Natural killer cell (primary cell): ENCODE measurements at regions not wholly inside any gene's neighbourhood (a gene's known extent, or its start where the extent isn't known, plus 50 kb on each side); places are given as distances from the start of the nearest gene placed in this dataset.

Source experiments
- ATAC-seq, 3 donors: fragments of 150-1000 bp in 2 of 3; fragments of 200-7000 bp in 1 of 3; cut with Tn5 transposase; 1 replicate in 1 of 3; 2 replicates in 2 of 3; pipeline ENCODE4 v1.10.0; 2021; ENCODE audit warnings: mild to moderate bottlenecking in 2 of 3, moderate library complexity in 2 of 3
- DNase-seq, 2 donors: peaks; one replicate each; pipeline versions ENCODE4 v3.0.0 to v3.0.0-alpha.2; 2013 to 2021; ENCODE audit warnings: mixed read lengths in 1 of 2
- H3K27ac ChIP-seq: one replicate; pipeline ENCODE4 v1.5.1; 2013; ENCODE audit warnings: mild to moderate bottlenecking, low read length
- H3K27me3 ChIP-seq: one replicate; pipeline ENCODE4 v1.6.1; 2013; ENCODE audit warnings: low read length; ENCODE audit not compliant: control insufficient read depth, insufficient read depth
- H3K36me3 ChIP-seq: one replicate; pipeline ENCODE4 v1.6.1; 2013; ENCODE audit warnings: low read length; ENCODE audit not compliant: control insufficient read depth, insufficient read depth
- H3K4me1 ChIP-seq: one replicate; pipeline ENCODE4 v1.6.1; 2013; ENCODE audit warnings: low read length; ENCODE audit not compliant: control insufficient read depth, insufficient read depth
- H3K4me3 ChIP-seq: one replicate; pipeline ENCODE4 v1.5.1; 2013; ENCODE audit warnings: low read length
- H3K9me3 ChIP-seq: one replicate; pipeline ENCODE4 v1.6.1; 2013; ENCODE audit warnings: low read length; ENCODE audit not compliant: control insufficient read depth, insufficient read depth
- H3K27ac Mint-ChIP-seq, 2 donors: one replicate each; pipeline ENCODE4 v1.8.0; 2022; ENCODE audit warnings: mild to moderate bottlenecking in 2 of 2, mixed read lengths in 2 of 2, moderate library complexity in 1 of 2
- H3K27me3 Mint-ChIP-seq, 2 donors: one replicate each; pipeline ENCODE4 v1.8.0; 2022; ENCODE audit warnings: low read depth in 2 of 2, mixed read lengths in 2 of 2
- H3K36me3 Mint-ChIP-seq: one replicate; pipeline ENCODE4 v1.8.0; 2022; ENCODE audit warnings: mixed read lengths
- H3K4me1 Mint-ChIP-seq, 2 donors: one replicate each; pipeline ENCODE4 v1.8.0; 2022; ENCODE audit warnings: mixed read lengths in 2 of 2
- H3K4me3 Mint-ChIP-seq: one replicate; pipeline ENCODE4 v1.8.0; 2022; ENCODE audit warnings: mild to moderate bottlenecking, moderate library complexity, mixed read lengths
- H3K9me3 Mint-ChIP-seq, 2 donors: one replicate each; pipeline ENCODE4 v1.8.0; 2022; ENCODE audit warnings: mixed read lengths in 2 of 2
- WGBS: methylation state at CpG from one replicate; pipeline ENCODE4 v1.1.7; 2013; ENCODE audit warnings: missing lambda C conversion rate; ENCODE audit not compliant: insufficient coverage; 5-methylcytosine and 5-hydroxymethylcytosine counted together
- intact Hi-C: fragments of 100-400 bp; cut with micrococcal nuclease; formaldehyde crosslinking; loops from one replicate; pipeline ENCODE4 v1.14.2; 2022
- TF ChIP-seq, protein P1 (sequence below): fragments of 200-600 bp; IDR thresholded peaks from one replicate; pipeline ENCODE4 v1.8.0; 2022; ENCODE audit warnings: antibody characterized with exemption

DNA sequence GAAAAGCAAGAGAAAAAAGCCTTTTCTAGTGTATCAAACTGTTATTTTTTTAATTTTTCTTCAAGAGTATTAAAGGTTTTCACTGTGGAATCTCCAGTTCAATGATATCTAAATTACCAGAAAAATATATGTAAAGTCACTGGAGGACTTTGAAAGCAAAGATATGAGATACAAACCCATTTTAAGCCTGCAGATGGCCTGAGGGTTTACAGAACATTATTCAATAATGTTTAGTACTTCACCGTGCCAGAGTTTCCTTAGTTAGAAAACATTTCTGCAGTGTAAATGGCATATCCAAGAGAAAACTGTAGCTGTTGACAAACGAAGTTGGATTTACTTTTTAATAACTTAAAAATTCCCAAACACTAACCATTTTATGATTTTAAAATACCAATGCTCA, 529.4 kb upstream of the AGTR1 start:
- Mint-ChIP-seq H3K4me3 (no peak overlapping the region), H3K9me3 (peaks cover 7 to 19% of the 10 kb centered on the region in 2 donors), H3K4me1 (peaks cover 0 to 5% of the 10 kb centered on the region in 2 donors), H3K36me3 (no peaks in the 10 kb centered on the region), H3K27me3 (no peaks in the 10 kb centered on the region), H3K27ac (no peak overlapping the region)
- no peak for DNase-seq
- H3K27ac ChIP-seq, result no peak overlapping the region
- H3K4me3 ChIP-seq, result no peak overlapping the region
- ATAC-seq, result no peak
- H3K9me3 ChIP-seq, result peaks cover 4% of the 10 kb centered on the region
- 70% methylated on average over 2 of the region's 2 CpGs for WGBS
- intact Hi-C loops, result no loop called here
- H3K36me3 ChIP-seq, result no peaks in the 10 kb centered on the region
- H3K27me3 ChIP-seq, result no peaks in the 10 kb centered on the region
- TF ChIP-seq, protein P1, sequence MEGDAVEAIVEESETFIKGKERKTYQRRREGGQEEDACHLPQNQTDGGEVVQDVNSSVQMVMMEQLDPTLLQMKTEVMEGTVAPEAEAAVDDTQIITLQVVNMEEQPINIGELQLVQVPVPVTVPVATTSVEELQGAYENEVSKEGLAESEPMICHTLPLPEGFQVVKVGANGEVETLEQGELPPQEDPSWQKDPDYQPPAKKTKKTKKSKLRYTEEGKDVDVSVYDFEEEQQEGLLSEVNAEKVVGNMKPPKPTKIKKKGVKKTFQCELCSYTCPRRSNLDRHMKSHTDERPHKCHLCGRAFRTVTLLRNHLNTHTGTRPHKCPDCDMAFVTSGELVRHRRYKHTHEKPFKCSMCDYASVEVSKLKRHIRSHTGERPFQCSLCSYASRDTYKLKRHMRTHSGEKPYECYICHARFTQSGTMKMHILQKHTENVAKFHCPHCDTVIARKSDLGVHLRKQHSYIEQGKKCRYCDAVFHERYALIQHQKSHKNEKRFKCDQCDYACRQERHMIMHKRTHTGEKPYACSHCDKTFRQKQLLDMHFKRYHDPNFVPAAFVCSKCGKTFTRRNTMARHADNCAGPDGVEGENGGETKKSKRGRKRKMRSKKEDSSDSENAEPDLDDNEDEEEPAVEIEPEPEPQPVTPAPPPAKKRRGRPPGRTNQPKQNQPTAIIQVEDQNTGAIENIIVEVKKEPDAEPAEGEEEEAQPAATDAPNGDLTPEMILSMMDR, result no peak
- no peaks in the 10 kb centered on the region for H3K4me1 ChIP-seq

DNA sequence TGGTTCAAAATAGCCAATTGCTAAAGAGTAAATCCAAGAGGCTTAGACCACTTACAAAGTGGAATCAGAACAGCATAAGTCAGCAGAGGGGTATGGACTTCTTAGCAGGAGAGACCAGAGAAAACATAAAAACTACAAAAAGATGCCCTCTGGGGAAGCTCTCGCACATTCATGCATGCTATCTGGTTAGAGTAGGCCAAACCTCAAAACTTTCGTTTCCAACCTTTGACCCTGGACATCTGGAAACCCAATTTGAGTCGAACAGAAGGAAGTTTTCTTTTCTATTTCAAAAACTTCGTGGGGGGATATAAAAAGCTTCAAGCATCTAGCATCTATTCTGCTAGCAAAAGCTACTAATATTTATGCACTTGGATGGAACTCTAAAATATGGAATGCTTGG, 523.9 kb upstream of the AGTR1 start:
- 85% methylated on average over 3 of the region's 4 CpGs for WGBS
- no peak for DNase-seq
- Mint-ChIP-seq H3K9me3 (peaks cover 3 to 11% of the 10 kb centered on the region in 2 donors), H3K27me3 (no peaks in the 10 kb centered on the region), H3K27ac (no peak overlapping the region), H3K4me3 (no peak overlapping the region), H3K4me1 (no peaks in the 10 kb centered on the region), H3K36me3 (no peaks in the 10 kb centered on the region)
- H3K4me3 ChIP-seq, result no peak overlapping the region
- intact Hi-C loops, result no loop called here
- H3K36me3 ChIP-seq, result no peaks in the 10 kb centered on the region
- no peaks in the 10 kb centered on the region for H3K9me3 ChIP-seq
- H3K27ac ChIP-seq, result no peak overlapping the region
- TF ChIP-seq, protein P1, result no peak
- H3K4me1 ChIP-seq, result no peaks in the 10 kb centered on the region
- ATAC-seq, result no peak
- no peaks in the 10 kb centered on the region for H3K27me3 ChIP-seq

DNA sequence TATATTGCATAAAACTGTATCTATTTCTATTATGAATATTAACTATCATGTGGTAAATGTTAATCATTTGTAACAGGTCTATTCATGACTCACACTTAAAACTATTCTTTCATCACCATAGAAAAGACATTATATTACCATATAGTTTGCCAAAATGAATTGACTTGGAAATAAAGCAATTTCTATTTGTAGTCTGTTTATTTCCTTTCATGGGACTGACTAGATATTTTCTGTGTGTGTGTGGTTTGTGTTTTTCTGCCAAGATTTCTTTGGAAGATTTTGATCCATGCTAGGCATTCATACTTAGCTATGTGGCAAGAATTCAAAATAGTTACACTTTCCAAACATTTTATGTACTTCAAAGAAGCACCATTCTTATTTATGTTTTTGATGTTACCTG, 522.5 kb upstream of the AGTR1 start:
- no peaks in the 10 kb centered on the region for H3K27me3 ChIP-seq
- TF ChIP-seq, protein P1, result no peak
- Mint-ChIP-seq H3K27ac (no peak overlapping the region), H3K36me3 (no peaks in the 10 kb centered on the region), H3K4me3 (no peak overlapping the region), H3K27me3 (no peaks in the 10 kb centered on the region), H3K4me1 (no peaks in the 10 kb centered on the region), H3K9me3 (peaks cover 0 to 6% of the 10 kb centered on the region in 2 donors)
- no peaks in the 10 kb centered on the region for H3K9me3 ChIP-seq
- no peak for ATAC-seq
- H3K27ac ChIP-seq, result no peak overlapping the region
- H3K4me1 ChIP-seq, result no peaks in the 10 kb centered on the region
- intact Hi-C loops, result no loop called here
- no peaks in the 10 kb centered on the region for H3K36me3 ChIP-seq
- no peak overlapping the region for H3K4me3 ChIP-seq
- DNase-seq, result no peak

DNA sequence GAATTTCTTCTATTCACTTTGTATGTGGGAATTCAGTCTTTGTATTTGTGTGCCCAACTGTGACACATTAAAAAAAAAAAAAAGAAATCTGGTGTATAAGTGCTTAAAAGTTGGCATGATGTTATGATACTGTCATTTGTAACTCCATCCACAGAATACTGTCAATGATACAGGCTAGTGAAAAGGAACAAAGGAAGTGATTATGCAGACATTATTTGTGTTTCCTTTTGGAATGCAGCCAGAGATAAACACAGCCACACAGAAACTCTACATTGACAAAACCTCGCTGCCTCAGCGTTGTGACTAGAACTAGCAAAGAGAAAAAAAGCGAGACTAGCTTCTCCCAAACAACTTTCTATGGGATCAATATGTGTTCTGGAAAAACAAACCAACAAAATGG, 519.2 kb upstream of the AGTR1 start:
- H3K27ac Mint-ChIP-seq, result no peak overlapping the region

More for the DNA sequence above, 519.2 kb upstream of the AGTR1 start:
- Histone ChIP-seq H3K27ac (no peak overlapping the region), H3K4me1 (no peaks in the 10 kb centered on the region), H3K36me3 (no peaks in the 10 kb centered on the region), H3K4me3 (no peak overlapping the region), H3K9me3 (no peaks in the 10 kb centered on the region), H3K27me3 (no peaks in the 10 kb centered on the region)
- ATAC-seq (no peak), DNase-seq (no peak)
- intact Hi-C loops, result no loop called here
- WGBS, result no CpG with 5 or more reads among the region's 3 CpGs
- H3K4me3 Mint-ChIP-seq, result no peak overlapping the region
- no peaks in the 10 kb centered on the region for H3K4me1 Mint-ChIP-seq
- H3K36me3 Mint-ChIP-seq, result no peaks in the 10 kb centered on the region
- TF ChIP-seq, protein P1, result no peak
- H3K27me3 Mint-ChIP-seq, result no peaks in the 10 kb centered on the region
- H3K9me3 Mint-ChIP-seq, result peaks cover 0 to 4% of the 10 kb centered on the region in 2 donors
